ENCODE measurements at regions not wholly inside any gene's neighbourhood (a gene's known extent, or its start where the extent isn't known, plus 50 kb on each side); places are given as distances from the start of the nearest gene placed in this dataset.

DNA sequence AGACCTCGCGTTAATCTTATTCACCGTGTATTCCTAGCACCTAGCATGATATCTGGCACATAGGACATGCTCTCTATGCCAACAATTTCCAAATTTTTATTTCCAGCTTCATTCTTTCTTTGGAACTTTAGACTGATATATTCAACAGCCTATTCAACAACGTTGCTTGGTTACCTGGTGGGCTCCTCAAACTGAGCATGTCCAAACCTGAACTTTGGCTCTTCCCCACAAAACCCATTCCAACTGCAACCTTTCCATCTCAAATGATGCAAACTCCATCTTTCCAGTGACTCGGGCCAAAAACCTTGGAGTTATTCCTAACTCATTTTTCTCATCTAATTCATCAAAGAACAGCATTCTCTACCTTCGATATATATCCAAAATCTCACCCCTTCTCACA, 525.2 kb downstream of the AGTPBP1 start:
- TF ChIP-seq, protein P1, sequence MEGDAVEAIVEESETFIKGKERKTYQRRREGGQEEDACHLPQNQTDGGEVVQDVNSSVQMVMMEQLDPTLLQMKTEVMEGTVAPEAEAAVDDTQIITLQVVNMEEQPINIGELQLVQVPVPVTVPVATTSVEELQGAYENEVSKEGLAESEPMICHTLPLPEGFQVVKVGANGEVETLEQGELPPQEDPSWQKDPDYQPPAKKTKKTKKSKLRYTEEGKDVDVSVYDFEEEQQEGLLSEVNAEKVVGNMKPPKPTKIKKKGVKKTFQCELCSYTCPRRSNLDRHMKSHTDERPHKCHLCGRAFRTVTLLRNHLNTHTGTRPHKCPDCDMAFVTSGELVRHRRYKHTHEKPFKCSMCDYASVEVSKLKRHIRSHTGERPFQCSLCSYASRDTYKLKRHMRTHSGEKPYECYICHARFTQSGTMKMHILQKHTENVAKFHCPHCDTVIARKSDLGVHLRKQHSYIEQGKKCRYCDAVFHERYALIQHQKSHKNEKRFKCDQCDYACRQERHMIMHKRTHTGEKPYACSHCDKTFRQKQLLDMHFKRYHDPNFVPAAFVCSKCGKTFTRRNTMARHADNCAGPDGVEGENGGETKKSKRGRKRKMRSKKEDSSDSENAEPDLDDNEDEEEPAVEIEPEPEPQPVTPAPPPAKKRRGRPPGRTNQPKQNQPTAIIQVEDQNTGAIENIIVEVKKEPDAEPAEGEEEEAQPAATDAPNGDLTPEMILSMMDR (tag by site-specific recombination; IDR thresholded peaks at IDR 0.05), result no peak
- TF ChIP-seq, protein P2, sequence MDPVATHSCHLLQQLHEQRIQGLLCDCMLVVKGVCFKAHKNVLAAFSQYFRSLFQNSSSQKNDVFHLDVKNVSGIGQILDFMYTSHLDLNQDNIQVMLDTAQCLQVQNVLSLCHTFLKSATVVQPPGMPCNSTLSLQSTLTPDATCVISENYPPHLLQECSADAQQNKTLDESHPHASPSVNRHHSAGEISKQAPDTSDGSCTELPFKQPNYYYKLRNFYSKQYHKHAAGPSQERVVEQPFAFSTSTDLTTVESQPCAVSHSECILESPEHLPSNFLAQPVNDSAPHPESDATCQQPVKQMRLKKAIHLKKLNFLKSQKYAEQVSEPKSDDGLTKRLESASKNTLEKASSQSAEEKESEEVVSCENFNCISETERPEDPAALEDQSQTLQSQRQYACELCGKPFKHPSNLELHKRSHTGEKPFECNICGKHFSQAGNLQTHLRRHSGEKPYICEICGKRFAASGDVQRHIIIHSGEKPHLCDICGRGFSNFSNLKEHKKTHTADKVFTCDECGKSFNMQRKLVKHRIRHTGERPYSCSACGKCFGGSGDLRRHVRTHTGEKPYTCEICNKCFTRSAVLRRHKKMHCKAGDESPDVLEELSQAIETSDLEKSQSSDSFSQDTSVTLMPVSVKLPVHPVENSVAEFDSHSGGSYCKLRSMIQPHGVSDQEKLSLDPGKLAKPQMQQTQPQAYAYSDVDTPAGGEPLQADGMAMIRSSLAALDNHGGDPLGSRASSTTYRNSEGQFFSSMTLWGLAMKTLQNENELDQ (tag by site-specific recombination; IDR thresholded peaks at IDR 0.05; ENCODE audit: low read depth), result no peak
